ENCODE measurements at regions not wholly inside any gene's neighbourhood (a gene's known extent, or its start where the extent isn't known, plus 50 kb on each side); places are given as distances from the start of the nearest gene placed in this dataset.

GRCh38 chr5:158058208-158059120 is 199.5 kb upstream of the CLINT1 start:
- Histone ChIP-seq H3K36me3 (ENCODE audit: control insufficient read depth in 1 of 2, insufficient read depth in 2 of 2, low read length in 2 of 2) (no peaks in the 10 kb centered on the region), H3K4me3 (ENCODE audit: low read depth in 1 of 2, low read length in 2 of 2) (no peak overlapping the region), H3K27ac (ENCODE audit: low read length) (no peak overlapping the region), H3K9me3 (ENCODE audit: control insufficient read depth in 1 of 2, low read length in 2 of 2) (no peaks in the 10 kb centered on the region), H3K27me3 (ENCODE audit: low read depth, low read length) (peaks cover 3% of the 10 kb centered on the region), H3K4me1 (ENCODE audit: control insufficient read depth in 1 of 2, insufficient read depth in 2 of 2, low read length in 2 of 2) (no peaks in the 10 kb centered on the region)

GRCh38 chr5:158056130-158056825 is 197.3 kb upstream of the CLINT1 start:
- no peaks in the 10 kb centered on the region for H3K36me3 ChIP-seq (ENCODE audit: control insufficient read depth in 1 of 2, insufficient read depth in 2 of 2, low read length in 2 of 2)
- no peaks in the 10 kb centered on the region for H3K4me1 ChIP-seq (ENCODE audit: control insufficient read depth in 1 of 2, insufficient read depth in 2 of 2, low read length in 2 of 2)
- H3K27me3 ChIP-seq (ENCODE audit: low read depth, low read length), result peaks cover 3% of the 10 kb centered on the region
- H3K4me3 ChIP-seq (ENCODE audit: low read depth in 1 of 2, low read length in 2 of 2), result no peak overlapping the region
- no peaks in the 10 kb centered on the region for H3K9me3 ChIP-seq (ENCODE audit: control insufficient read depth in 1 of 2, low read length in 2 of 2)
- no peak overlapping the region for H3K27ac ChIP-seq (ENCODE audit: low read length)

DNA sequence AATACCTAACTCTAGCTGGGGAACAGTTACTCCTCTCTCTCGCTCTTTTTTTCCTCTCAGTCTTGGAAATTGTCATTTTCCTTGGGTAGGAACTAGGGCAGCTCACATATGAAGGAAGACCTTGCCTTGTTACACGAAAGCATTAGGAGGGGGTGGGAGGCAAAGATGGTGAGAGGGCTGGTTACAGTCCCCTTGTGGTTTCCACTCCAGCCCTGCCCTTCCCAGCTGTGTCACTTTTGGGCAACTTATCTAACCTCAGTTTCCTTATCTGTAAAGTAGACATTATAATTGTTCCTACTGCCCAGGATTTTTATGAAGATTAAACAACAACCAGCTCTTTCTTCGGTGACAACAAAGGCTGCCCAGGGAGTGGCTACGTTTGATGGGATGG is 196.2 kb upstream of the CLINT1 start:
- H3K27me3 ChIP-seq (ENCODE audit: low read depth, low read length), result peaks cover 3% of the 10 kb centered on the region
- no peaks in the 10 kb centered on the region for H3K36me3 ChIP-seq (ENCODE audit: control insufficient read depth in 1 of 2, insufficient read depth in 2 of 2, low read length in 2 of 2)
- H3K4me1 ChIP-seq (ENCODE audit: control insufficient read depth in 1 of 2, insufficient read depth in 2 of 2, low read length in 2 of 2), result no peaks in the 10 kb centered on the region
- H3K9me3 ChIP-seq (ENCODE audit: control insufficient read depth in 1 of 2, low read length in 2 of 2), result no peaks in the 10 kb centered on the region
- no peak overlapping the region for H3K27ac ChIP-seq (ENCODE audit: low read length)
- H3K4me3 ChIP-seq (ENCODE audit: low read depth in 1 of 2, low read length in 2 of 2), result no peak overlapping the region

GRCh38 chr5:158054223-158055110 is 195.5 kb upstream of the CLINT1 start:
- H3K36me3 ChIP-seq (ENCODE audit: control insufficient read depth in 1 of 2, insufficient read depth in 2 of 2, low read length in 2 of 2), result no peaks in the 10 kb centered on the region
- H3K27ac ChIP-seq (ENCODE audit: low read length), result no peak overlapping the region
- H3K4me1 ChIP-seq (ENCODE audit: control insufficient read depth in 1 of 2, insufficient read depth in 2 of 2, low read length in 2 of 2), result no peaks in the 10 kb centered on the region
- no peak overlapping the region for H3K4me3 ChIP-seq (ENCODE audit: low read depth in 1 of 2, low read length in 2 of 2)
- no peaks in the 10 kb centered on the region for H3K9me3 ChIP-seq (ENCODE audit: control insufficient read depth in 1 of 2, low read length in 2 of 2)
- H3K27me3 ChIP-seq (ENCODE audit: low read depth, low read length), result peaks cover 3% of the 10 kb centered on the region

GRCh38 chr5:158051036-158051435 is 192.1 kb upstream of the CLINT1 start:
- Histone ChIP-seq H3K4me3 (ENCODE audit: low read depth in 1 of 2, low read length in 2 of 2) (no peak overlapping the region), H3K27ac (ENCODE audit: low read length) (no peak overlapping the region), H3K4me1 (ENCODE audit: control insufficient read depth in 1 of 2, insufficient read depth in 2 of 2, low read length in 2 of 2) (no peaks in the 10 kb centered on the region)

GRCh38 chr5:158050421-158050820 is 191.5 kb upstream of the CLINT1 start:
- Histone ChIP-seq H3K27me3 (ENCODE audit: low read depth, low read length) (no peaks in the 10 kb centered on the region), H3K36me3 (ENCODE audit: control insufficient read depth in 1 of 2, insufficient read depth in 2 of 2, low read length in 2 of 2) (no peaks in the 10 kb centered on the region), H3K4me3 (ENCODE audit: low read depth in 1 of 2, low read length in 2 of 2) (no peak overlapping the region), H3K27ac (ENCODE audit: low read length) (no peak overlapping the region), H3K9me3 (ENCODE audit: control insufficient read depth in 1 of 2, low read length in 2 of 2) (no peaks in the 10 kb centered on the region), H3K4me1 (ENCODE audit: control insufficient read depth in 1 of 2, insufficient read depth in 2 of 2, low read length in 2 of 2) (no peaks in the 10 kb centered on the region)

More at GRCh38 chr5:158051036-158051435, 192.1 kb upstream of the CLINT1 start:
- Histone ChIP-seq H3K9me3 (ENCODE audit: control insufficient read depth in 1 of 2, low read length in 2 of 2) (no peaks in the 10 kb centered on the region), H3K36me3 (ENCODE audit: control insufficient read depth in 1 of 2, insufficient read depth in 2 of 2, low read length in 2 of 2) (no peaks in the 10 kb centered on the region), H3K27me3 (ENCODE audit: low read depth, low read length) (no peaks in the 10 kb centered on the region)

DNA sequence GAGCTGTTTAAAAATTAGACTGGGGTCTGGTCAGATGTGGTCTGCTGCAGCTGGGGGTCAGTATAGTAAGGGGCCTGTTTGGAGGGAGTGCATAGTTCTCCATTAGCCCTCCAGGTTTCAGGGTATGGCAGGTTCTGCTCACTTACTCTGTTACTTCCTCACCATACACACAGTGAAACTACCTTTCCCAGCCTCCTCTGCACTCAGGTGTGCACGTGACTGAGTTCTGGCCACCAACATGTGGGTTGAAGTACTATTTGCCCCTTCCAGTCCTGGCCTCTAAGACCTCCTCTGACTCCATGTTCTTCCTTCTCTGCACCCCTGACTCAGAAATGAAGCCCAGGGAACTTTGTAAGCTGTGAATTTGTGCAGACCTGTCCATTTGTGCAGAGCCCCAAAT is 190.5 kb upstream of the CLINT1 start:
- Histone ChIP-seq H3K36me3 (ENCODE audit: control insufficient read depth in 1 of 2, insufficient read depth in 2 of 2, low read length in 2 of 2) (no peaks in the 10 kb centered on the region), H3K4me3 (ENCODE audit: low read depth in 1 of 2, low read length in 2 of 2) (no peak overlapping the region), H3K9me3 (ENCODE audit: control insufficient read depth in 1 of 2, low read length in 2 of 2) (no peaks in the 10 kb centered on the region), H3K4me1 (ENCODE audit: control insufficient read depth in 1 of 2, insufficient read depth in 2 of 2, low read length in 2 of 2) (no peaks in the 10 kb centered on the region), H3K27ac (ENCODE audit: low read length) (no peak overlapping the region), H3K27me3 (ENCODE audit: low read depth, low read length) (no peaks in the 10 kb centered on the region)

DNA sequence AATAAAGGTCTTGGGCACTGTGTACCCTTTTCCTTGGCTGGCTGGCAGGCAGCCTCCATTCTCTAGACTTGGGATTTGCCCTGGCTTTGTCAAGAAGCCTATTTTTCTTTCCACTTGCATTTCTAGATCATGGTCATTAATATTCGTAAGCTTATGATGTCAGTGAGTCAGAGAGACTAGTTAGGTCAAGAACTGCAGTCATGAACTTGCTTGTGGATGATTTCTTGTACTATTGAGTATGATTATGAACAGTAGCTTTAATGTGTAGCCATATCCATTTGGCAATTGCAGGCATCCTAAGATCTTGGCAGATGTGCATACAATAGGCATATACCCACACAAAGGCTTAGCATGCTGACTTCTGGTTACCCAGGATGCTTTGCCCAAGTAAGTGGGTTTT is 186.8 kb upstream of the CLINT1 start:
- no peaks in the 10 kb centered on the region for H3K4me1 ChIP-seq (ENCODE audit: control insufficient read depth in 1 of 2, insufficient read depth in 2 of 2, low read length in 2 of 2)
- H3K27ac ChIP-seq (ENCODE audit: low read length), result no peak overlapping the region
- no peaks in the 10 kb centered on the region for H3K27me3 ChIP-seq (ENCODE audit: low read depth, low read length)
- H3K9me3 ChIP-seq (ENCODE audit: control insufficient read depth in 1 of 2, low read length in 2 of 2), result no peaks in the 10 kb centered on the region
- no peaks in the 10 kb centered on the region for H3K36me3 ChIP-seq (ENCODE audit: control insufficient read depth in 1 of 2, insufficient read depth in 2 of 2, low read length in 2 of 2)
- no peak overlapping the region for H3K4me3 ChIP-seq (ENCODE audit: low read depth in 1 of 2, low read length in 2 of 2)

DNA sequence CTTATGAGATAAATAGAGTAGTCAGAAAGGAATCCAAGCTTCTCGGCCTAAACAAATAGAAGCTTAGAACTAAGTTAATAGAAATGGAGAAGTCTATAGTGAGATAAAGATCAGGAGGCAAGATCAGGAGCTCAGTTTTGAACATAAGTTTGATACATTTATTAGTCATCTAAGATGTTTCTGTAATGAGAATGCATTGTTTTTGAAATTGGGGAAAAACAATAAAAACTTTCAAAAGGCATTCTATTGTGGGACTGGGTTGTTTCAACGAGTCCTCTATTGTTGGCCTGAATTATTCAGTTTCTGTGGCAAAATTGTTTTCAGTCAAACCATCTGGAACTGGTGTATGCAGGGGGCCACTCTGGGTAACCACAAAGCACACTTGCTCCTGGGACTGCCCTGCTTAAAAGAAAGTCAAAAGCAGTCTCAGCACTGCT is 181.0 kb upstream of the CLINT1 start:
- Histone ChIP-seq H3K9me3 (ENCODE audit: control insufficient read depth in 1 of 2, low read length in 2 of 2) (no peaks in the 10 kb centered on the region), H3K36me3 (ENCODE audit: control insufficient read depth in 1 of 2, insufficient read depth in 2 of 2, low read length in 2 of 2) (no peaks in the 10 kb centered on the region), H3K4me3 (ENCODE audit: low read depth in 1 of 2, low read length in 2 of 2) (no peak overlapping the region), H3K27ac (ENCODE audit: low read length) (no peak overlapping the region), H3K27me3 (ENCODE audit: low read depth, low read length) (no peaks in the 10 kb centered on the region), H3K4me1 (ENCODE audit: control insufficient read depth in 1 of 2, insufficient read depth in 2 of 2, low read length in 2 of 2) (no peaks in the 10 kb centered on the region)

- peaks cover 0 to 3% of the 10 kb centered on the region in 2 donors for H3K9me3 ChIP-seq (ENCODE audit: control insufficient read depth in 1 of 2, low read length in 2 of 2)
- H3K27ac ChIP-seq (ENCODE audit: low read length), result no peak overlapping the region
- H3K27me3 ChIP-seq (ENCODE audit: low read depth, low read length), result no peaks in the 10 kb centered on the region
- no peaks in the 10 kb centered on the region for H3K4me1 ChIP-seq (ENCODE audit: control insufficient read depth in 1 of 2, insufficient read depth in 2 of 2, low read length in 2 of 2)
- H3K4me3 ChIP-seq (ENCODE audit: low read depth in 1 of 2, low read length in 2 of 2), result no peak overlapping the region
- no peaks in the 10 kb centered on the region for H3K36me3 ChIP-seq (ENCODE audit: control insufficient read depth in 1 of 2, insufficient read depth in 2 of 2, low read length in 2 of 2)
Measured at GRCh38 chr5:158039441-158039840, 180.5 kb upstream of the CLINT1 start.
